Right lobe of liver (tissue), 6 donors: ENCODE measurements at regions not wholly inside any gene's neighbourhood (a gene's known extent, or its start where the extent isn't known, plus 50 kb on each side); places are given as distances from the start of the nearest gene placed in this dataset.

ENCODE experiments used
- ATAC-seq, 4 donors: fragments of 200-7000 bp; cut with Tn5 transposase; one replicate each; pipeline ENCODE4 v1.9.1; 2020; ENCODE audit warnings: mild to moderate bottlenecking in 4 of 4, moderate library complexity in 4 of 4
- DNase-seq, 3 donors: peaks; one replicate each; pipeline ENCODE4 v3.0.0-alpha.2; 2020
- H3K27ac ChIP-seq, 3 donors: fragments of 200-600 bp; one replicate each; pipeline ENCODE4 v1.8.0; 2022
- H3K27me3 ChIP-seq, 2 donors: fragments of 200-600 bp; one replicate each; pipeline ENCODE4 v1.8.0; 2022
- H3K36me3 ChIP-seq, 4 donors: fragments of 200-600 bp; sonication (generic) in 1 of 4; one replicate each; pipeline versions ENCODE4 v1.5.1 to v1.8.0; 2017 to 2022; ENCODE audit warnings: control low read depth in 1 of 4
- H3K4me1 ChIP-seq, 4 donors: fragments of 200-600 bp; sonication (generic) in 1 of 4; one replicate each; pipeline versions ENCODE4 v1.5.1 to v1.8.0; 2017 to 2022; ENCODE audit warnings: control low read depth in 1 of 4
- H3K4me3 ChIP-seq, 3 donors: fragments of 200-600 bp; one replicate each; pipeline ENCODE4 v1.8.0; 2022
- H3K9me3 ChIP-seq, 4 donors: fragments of 200-600 bp; sonication (generic) in 1 of 4; one replicate each; pipeline versions ENCODE4 v1.5.1 to v1.8.0; 2017 to 2022; ENCODE audit warnings: control low read depth in 1 of 4
- POLR2A ChIP-seq: fragments of 450-650 bp; IDR thresholded peaks from one replicate; pipeline ENCODE4 v1.6.1; 2017; ENCODE audit warnings: antibody characterized with exemption, mild to moderate bottlenecking
- WGBS: methylation state at CpG from one replicate; pipeline ENCODE4 v1.1.6; 2018; ENCODE audit warnings: low coverage, low lambda C conversion rate; ENCODE audit not compliant: insufficient coverage; ENCODE audit errors: missing lambda C conversion rate; 5-methylcytosine and 5-hydroxymethylcytosine counted together
- intact Hi-C, 2 donors: fragments of 100-400 bp; cut with DNase I; formaldehyde crosslinking; loops; one replicate each; pipeline versions ENCODE4 v1.11.2 to v1.14.1; 2022
- TF ChIP-seq, protein P1 (sequence below), 4 donors: fragments of 200-600 bp in 3 of 4; fragments of 450-650 bp in 1 of 4; IDR thresholded peaks; one replicate each; pipeline versions ENCODE4 v1.5.1 to v1.8.0; 2016 to 2022; ENCODE audit warnings: antibody characterized with exemption in 4 of 4, mild to moderate bottlenecking in 2 of 4
- donor health status: DM: no; HTN: yes; CAD: no.
- donor health status: DM: no; HTN: no; CAD: no.
- donor health status: DM: no; HTN: no; CAD: no.
- donor health status: DM: no; HTN: yes; CAD: no.
- donor health status: DM: no; HTN: yes; CAD: no.

DNA sequence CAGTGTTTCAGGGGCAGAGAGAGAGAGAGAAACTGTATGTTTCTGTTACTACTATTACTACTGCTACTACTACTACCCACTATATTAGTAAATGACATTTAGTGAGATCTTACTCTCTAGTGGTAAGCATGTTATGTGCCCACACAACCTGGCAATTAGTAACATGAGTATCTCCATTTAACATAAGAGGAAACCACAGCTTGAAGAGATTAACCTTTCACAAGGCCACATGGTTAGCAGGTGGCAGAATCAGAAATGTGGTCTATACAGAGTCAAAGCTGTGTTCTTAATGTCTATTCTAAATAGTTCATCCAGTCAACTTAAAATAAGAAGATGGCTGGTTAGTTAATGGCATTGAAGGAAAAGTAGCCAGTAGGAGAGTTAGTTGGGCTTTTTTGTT is 961.6 kb downstream of the MCTP2 start:
- no peak for DNase-seq
- intact Hi-C loops: no loop called here
- Histone ChIP-seq H3K36me3 (no peaks in the 10 kb centered on the region), H3K4me3 (no peak overlapping the region), H3K4me1 (no peaks in the 10 kb centered on the region), H3K27me3 (no peaks in the 10 kb centered on the region), H3K9me3 (no peaks in the 10 kb centered on the region), H3K27ac (no peak overlapping the region)
- ATAC-seq: no peak
- TF ChIP-seq, protein P1, sequence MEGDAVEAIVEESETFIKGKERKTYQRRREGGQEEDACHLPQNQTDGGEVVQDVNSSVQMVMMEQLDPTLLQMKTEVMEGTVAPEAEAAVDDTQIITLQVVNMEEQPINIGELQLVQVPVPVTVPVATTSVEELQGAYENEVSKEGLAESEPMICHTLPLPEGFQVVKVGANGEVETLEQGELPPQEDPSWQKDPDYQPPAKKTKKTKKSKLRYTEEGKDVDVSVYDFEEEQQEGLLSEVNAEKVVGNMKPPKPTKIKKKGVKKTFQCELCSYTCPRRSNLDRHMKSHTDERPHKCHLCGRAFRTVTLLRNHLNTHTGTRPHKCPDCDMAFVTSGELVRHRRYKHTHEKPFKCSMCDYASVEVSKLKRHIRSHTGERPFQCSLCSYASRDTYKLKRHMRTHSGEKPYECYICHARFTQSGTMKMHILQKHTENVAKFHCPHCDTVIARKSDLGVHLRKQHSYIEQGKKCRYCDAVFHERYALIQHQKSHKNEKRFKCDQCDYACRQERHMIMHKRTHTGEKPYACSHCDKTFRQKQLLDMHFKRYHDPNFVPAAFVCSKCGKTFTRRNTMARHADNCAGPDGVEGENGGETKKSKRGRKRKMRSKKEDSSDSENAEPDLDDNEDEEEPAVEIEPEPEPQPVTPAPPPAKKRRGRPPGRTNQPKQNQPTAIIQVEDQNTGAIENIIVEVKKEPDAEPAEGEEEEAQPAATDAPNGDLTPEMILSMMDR (IDR thresholded peaks at IDR 0.05): no peak
- no peak for TF ChIP-seq POLR2A

DNA sequence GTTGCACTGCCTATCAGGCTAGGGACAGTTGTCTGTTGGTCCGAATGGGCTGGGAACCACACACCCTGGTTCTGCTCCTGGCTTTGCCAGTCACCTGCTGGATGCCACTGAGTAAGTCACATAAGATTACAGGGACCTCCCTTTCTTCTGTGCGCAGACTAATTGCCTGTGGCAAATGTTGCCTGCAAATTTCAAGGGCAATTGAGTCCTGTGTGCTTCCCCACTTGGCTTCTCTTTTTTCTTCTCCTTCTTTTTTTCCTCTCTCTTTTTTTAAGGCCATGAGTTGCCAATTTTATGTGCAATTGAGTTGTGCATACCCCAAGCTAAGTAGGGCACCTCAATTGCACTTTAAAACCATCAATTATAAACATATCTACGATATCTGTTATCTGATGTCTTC is 963.4 kb downstream of the MCTP2 start:
- Histone ChIP-seq H3K9me3 (no peaks in the 10 kb centered on the region), H3K27me3 (no peaks in the 10 kb centered on the region), H3K4me3 (no peak overlapping the region), H3K36me3 (no peaks in the 10 kb centered on the region), H3K4me1 (no peaks in the 10 kb centered on the region), H3K27ac (no peak overlapping the region)
- no peak for TF ChIP-seq POLR2A
- TF ChIP-seq, protein P1 (IDR thresholded peaks at IDR 0.05): no peak
- DNase-seq (no peak), ATAC-seq (no peak)
- intact Hi-C loops: no loop called here
- WGBS: 56% methylated on average over 1 of the region's 3 CpGs

DNA sequence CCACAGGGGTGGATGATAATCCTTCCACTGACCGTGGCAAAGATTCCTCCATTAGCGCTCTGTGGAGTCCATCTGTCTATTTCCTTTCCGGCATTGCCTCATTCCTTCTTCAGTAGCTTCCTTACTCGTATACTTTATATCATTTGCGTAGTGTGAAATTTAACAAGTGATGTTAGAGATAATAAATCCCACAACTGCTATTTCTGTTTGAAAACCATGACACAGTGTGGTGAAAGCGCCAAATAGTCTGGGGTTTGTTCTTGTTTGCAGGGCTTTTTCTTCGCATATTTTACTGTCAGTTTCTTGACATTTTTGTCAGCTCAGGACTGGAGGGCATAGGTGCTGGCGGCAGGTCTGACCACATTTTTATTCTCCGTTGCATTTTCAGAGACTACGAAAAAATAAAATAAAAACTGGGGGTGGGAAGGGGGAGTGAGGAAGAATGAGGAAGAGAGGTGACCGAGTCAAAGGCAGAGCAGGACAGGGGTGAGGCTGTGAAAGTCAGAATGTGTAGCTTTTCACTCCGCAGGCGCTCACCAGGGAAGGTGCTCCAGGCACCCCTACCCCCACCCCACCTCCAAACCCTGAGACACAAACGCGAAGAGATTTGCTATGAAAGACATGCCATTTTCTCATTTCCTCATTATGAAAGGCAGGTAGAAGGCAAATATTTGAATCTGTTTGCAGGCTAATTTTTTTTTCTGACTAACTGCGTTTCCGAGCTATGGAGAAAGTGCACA is 965.0 kb downstream of the MCTP2 start:
- H3K4me3 ChIP-seq: no peak overlapping the region
- intact Hi-C loops: no loop called here

DNA sequence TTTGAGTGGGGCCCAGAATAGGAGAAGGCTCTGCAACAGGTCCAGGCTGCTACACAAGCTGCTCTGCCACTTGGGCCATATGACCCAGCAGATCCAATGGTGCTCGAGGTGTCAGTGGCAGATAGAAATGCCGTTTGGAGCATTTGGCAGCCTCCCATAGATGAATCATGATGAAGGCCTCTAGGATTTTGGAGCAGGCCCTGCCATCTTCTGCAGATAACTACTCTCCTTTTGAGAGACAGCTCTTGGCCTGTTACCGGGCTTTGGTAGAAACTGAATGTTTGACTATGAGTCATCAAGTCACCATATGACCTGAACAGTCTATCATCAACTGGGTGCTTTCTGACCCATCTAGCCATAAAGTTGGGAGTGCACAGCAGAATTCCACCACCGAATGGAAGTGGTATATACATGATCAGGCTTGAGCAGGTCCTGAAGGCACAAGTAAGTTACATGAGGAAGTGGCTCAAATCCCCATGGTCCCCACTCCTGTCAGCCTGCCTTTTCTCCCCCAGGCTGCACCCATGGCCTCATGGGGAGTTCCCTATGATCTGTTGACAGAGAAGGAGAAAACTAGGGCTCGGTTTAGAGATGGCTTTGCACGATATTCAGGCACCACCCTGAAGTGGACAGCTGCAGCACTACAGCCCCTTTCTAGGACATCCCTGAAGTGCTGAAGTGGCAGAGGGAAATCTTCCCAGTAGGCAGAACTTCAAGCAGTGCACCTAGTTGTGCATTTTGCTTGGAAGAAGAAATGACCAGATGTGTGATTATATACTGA is 971.4 kb downstream of the MCTP2 start:
- TF ChIP-seq, protein P1 (IDR thresholded peaks at IDR 0.05): no peak
- no peak for TF ChIP-seq POLR2A
- WGBS: 68% methylated on average over 4 of the region's 6 CpGs
- no peak for DNase-seq

More for the DNA sequence above, 965.0 kb downstream of the MCTP2 start:
- no peaks in the 10 kb centered on the region for H3K4me1 ChIP-seq
- WGBS: 64% methylated on average over 17 of the region's 17 CpGs
- no peak for ATAC-seq
- TF ChIP-seq, protein P1 (IDR thresholded peaks at IDR 0.05): no peak
- no peak for TF ChIP-seq POLR2A
- no peak for DNase-seq
- no peak overlapping the region for H3K27ac ChIP-seq
- no peaks in the 10 kb centered on the region for H3K27me3 ChIP-seq
- H3K36me3 ChIP-seq: no peaks in the 10 kb centered on the region
- no peaks in the 10 kb centered on the region for H3K9me3 ChIP-seq

More for the DNA sequence above, 971.4 kb downstream of the MCTP2 start:
- ATAC-seq: no peak
- Histone ChIP-seq H3K9me3 (no peaks in the 10 kb centered on the region), H3K27ac (no peak overlapping the region), H3K4me3 (no peak overlapping the region), H3K4me1 (no peaks in the 10 kb centered on the region), H3K36me3 (no peaks in the 10 kb centered on the region), H3K27me3 (no peaks in the 10 kb centered on the region)
- intact Hi-C loops: no loop called here
